Endothelial cell of umbilical vein (primary cell): ENCODE measurements at regions not wholly inside any gene's neighbourhood (a gene's known extent, or its start where the extent isn't known, plus 50 kb on each side); places are given as distances from the start of the nearest gene placed in this dataset.

Source experiments
- BruUV-seq: library from RNA; stranded (reverse); fragments of 400-500 nt; replicated peaks from 2 replicates; lab custom pipeline; 2021; lab: Mats Ljungman, UMichigan
- CTCF ChIA-PET: fragments of 300-600, 350-600 bp; sonication (Branson Sonifier 250); formaldehyde crosslinking; loops from one replicate; lab custom pipeline; 2021; ENCODE audit warnings: antibody characterized with exemption, inconsistent platforms; lab: Charles Lee
- POLR2A ChIA-PET: fragments of 300-600, 350-600 bp; sonication (Branson Sonifier 250); formaldehyde crosslinking; loops from one replicate; lab custom pipeline; 2021; ENCODE audit warnings: antibody characterized with exemption, inconsistent platforms; lab: Charles Lee
- DNase-seq: peaks from one replicate; pipeline ENCODE4 v3.0.0-alpha.2; 2011; ENCODE audit warnings: low read depth, low spot score
- FAIRE-seq: peaks from 2 replicates; lab custom pipeline; 2011; peaks lifted over from hg19 to GRCh38; lab: Jason Lieb, UNC
- H2AFZ ChIP-seq: 2 replicates; pipeline ENCODE4 v1.6.0; 2012; ENCODE audit warnings: low read depth, low read length, control low read depth, inconsistent platforms
- H3K27ac ChIP-seq: 2 replicates; pipeline ENCODE4 v1.5.1; 2011; ENCODE audit warnings: low read depth, mild to moderate bottlenecking, control low read depth, low read length, moderate library complexity; ENCODE audit not compliant: insufficient read depth
- H3K27me3 ChIP-seq, 2 experiments: 2 replicates each; pipeline versions ENCODE4 v1.6.0 to v1.6.1; 2011; ENCODE audit warnings: low read length in 2 of 2, mixed read lengths in 1 of 2; ENCODE audit not compliant: control insufficient read depth in 2 of 2, insufficient read depth in 2 of 2
- H3K36me3 ChIP-seq, 2 experiments: 2 replicates in 1 of 2; 3 replicates in 1 of 2; pipeline ENCODE4 v1.5.1; 2011; ENCODE audit warnings: low read length in 2 of 2, mild to moderate bottlenecking in 1 of 2, moderate library complexity in 1 of 2; ENCODE audit not compliant: control insufficient read depth in 2 of 2, insufficient read depth in 2 of 2; ENCODE audit errors: extremely low read depth in 1 of 2
- H3K4me1 ChIP-seq: 3 replicates; pipeline ENCODE4 v1.5.1; 2011; ENCODE audit warnings: mild to moderate bottlenecking, low read length; ENCODE audit not compliant: control insufficient read depth, insufficient read depth; ENCODE audit errors: extremely low read depth
- H3K4me2 ChIP-seq: 2 replicates; pipeline ENCODE4 v1.6.1; 2011; ENCODE audit warnings: low read length, control low read depth, mixed read lengths; ENCODE audit not compliant: insufficient read depth
- H3K4me3 ChIP-seq, 3 experiments: fragments of 200-600 bp in 1 of 3; sonication (generic), shearing (Covaris generic) in 1 of 3; replicated peaks in 1 of 3; 2 replicates each; pipeline ENCODE4 v1.5.1; 2011 to 2016; ENCODE audit warnings: control low read depth in 3 of 3, low read length in 3 of 3, mild to moderate bottlenecking in 2 of 3, inconsistent platforms in 1 of 3, low read depth in 1 of 3, moderate library complexity in 1 of 3; ENCODE audit not compliant: insufficient read depth in 1 of 3
- H3K79me2 ChIP-seq: 2 replicates; pipeline ENCODE4 v1.6.0; 2012; ENCODE audit warnings: low read length, inconsistent platforms; ENCODE audit not compliant: control insufficient read depth, insufficient read depth
- H3K9ac ChIP-seq: replicated peaks from 2 replicates; pipeline ENCODE3; 2011; ENCODE audit warnings: low read length, control low read depth; ENCODE audit not compliant: insufficient read depth; ENCODE audit errors: extremely low read depth
- H3K9me1 ChIP-seq: replicated peaks from 3 replicates; pipeline ENCODE4 v1.6.0; 2011; ENCODE audit warnings: mild to moderate bottlenecking, low read length; ENCODE audit not compliant: control insufficient read depth, insufficient read depth; ENCODE audit errors: extremely low read depth
- H3K9me3 ChIP-seq: replicated peaks from 2 replicates; pipeline ENCODE4 v1.5.1; 2012; ENCODE audit warnings: low read length, inconsistent platforms; ENCODE audit not compliant: control insufficient read depth, insufficient read depth
- H4K20me1 ChIP-seq: replicated peaks from 2 replicates; pipeline ENCODE3; 2011; ENCODE audit warnings: mild to moderate bottlenecking, low read length; ENCODE audit not compliant: control insufficient read depth, insufficient read depth; ENCODE audit errors: extremely low read depth
- EZH2 ChIP-seq: IDR thresholded peaks from 2 replicates; pipeline ENCODE4 v1.6.1; 2012; ENCODE audit warnings: borderline replicate concordance, low read depth, mild to moderate bottlenecking, moderate library complexity, low read length, inconsistent platforms; ENCODE audit not compliant: severe bottlenecking
- FOS ChIP-seq: IDR thresholded peaks from 2 replicates; pipeline ENCODE4 v1.6.1; 2011; ENCODE audit warnings: mild to moderate bottlenecking, low read length, moderate library complexity, borderline replicate concordance; ENCODE audit not compliant: insufficient read depth
- GATA2 ChIP-seq: IDR thresholded peaks from 2 replicates; pipeline ENCODE4 v1.7.0; 2011; ENCODE audit warnings: low read depth, mild to moderate bottlenecking, moderate library complexity, mixed read lengths, low read length; ENCODE audit not compliant: insufficient read length, insufficient read depth
- JUN ChIP-seq: IDR thresholded peaks from 2 replicates; pipeline ENCODE4 v1.6.1; 2011; ENCODE audit warnings: borderline replicate concordance, low read depth; ENCODE audit not compliant: insufficient read length, insufficient read depth
- MAX ChIP-seq: IDR thresholded peaks from 2 replicates; pipeline ENCODE4 v1.6.1; 2011; ENCODE audit not compliant: insufficient read depth, insufficient read length
- MYC ChIP-seq: IDR thresholded peaks from one replicate; pipeline ENCODE4 v1.6.1; 2011; ENCODE audit warnings: mild to moderate bottlenecking, low read depth, low read length
- POLR2A ChIP-seq: IDR thresholded peaks from 2 replicates; pipeline ENCODE4 v1.6.1; 2012; ENCODE audit warnings: low read depth, mild to moderate bottlenecking, control low read depth, low read length
- POLR2AphosphoS5 ChIP-seq: IDR thresholded peaks from 2 replicates; pipeline ENCODE4 v1.6.1; 2012; ENCODE audit warnings: low read depth, mild to moderate bottlenecking, control low read depth, low read length, moderate library complexity; ENCODE audit not compliant: insufficient read depth
- dilution Hi-C: fragments of 300-500 bp; cut with MboI; formaldehyde crosslinking; loops from one replicate; pipeline ENCODE4 v1.15.0; 2019; ENCODE audit warnings: low sequenced_read_pairs; ENCODE audit not compliant: extremely low pct_ligation_motif_present
- intact Hi-C: fragments of 100-400 bp; cut with micrococcal nuclease; formaldehyde crosslinking; loops from one replicate; pipeline ENCODE4 v1.10.0; 2022
- TF ChIP-seq, protein P1 (sequence below), 2 donors: IDR thresholded peaks; 1 replicate in 1 of 2; 2 replicates in 1 of 2; pipeline ENCODE4 v1.5.1; 2011; ENCODE audit warnings: low read length in 2 of 2, mild to moderate bottlenecking in 2 of 2, moderate library complexity in 2 of 2, control low read depth in 1 of 2, inconsistent platforms in 1 of 2, low read depth in 1 of 2; ENCODE audit not compliant: insufficient read depth in 1 of 2; ENCODE audit errors: extremely low read depth in 1 of 2

DNA sequence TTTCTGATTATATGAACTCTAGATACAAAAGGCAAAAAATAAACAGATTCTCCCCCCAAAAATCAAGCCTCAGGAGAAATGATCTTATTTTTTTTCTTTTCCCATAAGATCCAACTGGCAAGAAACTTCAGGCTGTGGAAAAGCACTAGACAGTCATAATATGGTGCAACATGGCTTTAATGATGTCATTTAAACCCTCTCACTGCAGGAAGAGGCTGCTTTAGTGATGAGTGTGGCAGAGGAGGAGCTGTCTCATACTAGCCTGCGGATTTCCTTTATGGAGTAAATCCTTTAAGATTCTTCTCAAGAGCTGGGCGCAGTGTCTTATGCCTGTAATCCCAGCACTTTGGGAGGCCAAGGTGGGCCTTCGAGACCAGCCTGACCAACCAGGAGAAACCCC, 83.3 kb upstream of the CD28 start:
- H3K27me3 ChIP-seq: no peaks in the 10 kb centered on the region
- TF ChIP-seq JUN (no peak), POLR2A (no peak), MYC (no peak), GATA2 (no peak), EZH2 (no peak)
- TF ChIP-seq, protein P1, sequence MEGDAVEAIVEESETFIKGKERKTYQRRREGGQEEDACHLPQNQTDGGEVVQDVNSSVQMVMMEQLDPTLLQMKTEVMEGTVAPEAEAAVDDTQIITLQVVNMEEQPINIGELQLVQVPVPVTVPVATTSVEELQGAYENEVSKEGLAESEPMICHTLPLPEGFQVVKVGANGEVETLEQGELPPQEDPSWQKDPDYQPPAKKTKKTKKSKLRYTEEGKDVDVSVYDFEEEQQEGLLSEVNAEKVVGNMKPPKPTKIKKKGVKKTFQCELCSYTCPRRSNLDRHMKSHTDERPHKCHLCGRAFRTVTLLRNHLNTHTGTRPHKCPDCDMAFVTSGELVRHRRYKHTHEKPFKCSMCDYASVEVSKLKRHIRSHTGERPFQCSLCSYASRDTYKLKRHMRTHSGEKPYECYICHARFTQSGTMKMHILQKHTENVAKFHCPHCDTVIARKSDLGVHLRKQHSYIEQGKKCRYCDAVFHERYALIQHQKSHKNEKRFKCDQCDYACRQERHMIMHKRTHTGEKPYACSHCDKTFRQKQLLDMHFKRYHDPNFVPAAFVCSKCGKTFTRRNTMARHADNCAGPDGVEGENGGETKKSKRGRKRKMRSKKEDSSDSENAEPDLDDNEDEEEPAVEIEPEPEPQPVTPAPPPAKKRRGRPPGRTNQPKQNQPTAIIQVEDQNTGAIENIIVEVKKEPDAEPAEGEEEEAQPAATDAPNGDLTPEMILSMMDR (IDR thresholded peaks at IDR 0.05; ENCODE audit: extremely low read depth in 1 of 2, insufficient read depth in 1 of 2, low read depth in 1 of 2, low read length in 2 of 2): no peak
- no peak overlapping the region for H3K4me2 ChIP-seq
- H2AFZ ChIP-seq: no peak overlapping the region
- dilution Hi-C loops: no loop called here
- no peak overlapping the region for H3K4me3 ChIP-seq
- no peaks in the 10 kb centered on the region for H3K79me2 ChIP-seq
- DNase-seq (no peak), FAIRE-seq (no peak)
- ChIA-PET POLR2A (no interaction called here), CTCF (interaction anchor here (1.5 kb wide), 1 partner anchor 15 kb away, joined by 3 read pairs; no protein-coding TSS in a partner anchor)
- no peaks in the 10 kb centered on the region for H4K20me1 ChIP-seq
- intact Hi-C loops: no loop called here
- H3K36me3 ChIP-seq: no peaks in the 10 kb centered on the region
- H3K27ac ChIP-seq: no peak overlapping the region
- H3K9me1 ChIP-seq: no peaks in the 10 kb centered on the region
- H3K9ac ChIP-seq: no peak overlapping the region
- H3K4me1 ChIP-seq: no peaks in the 10 kb centered on the region
- no TSS peak for BruUV-seq
- H3K9me3 ChIP-seq: no peaks in the 10 kb centered on the region

- no peaks in the 10 kb centered on the region for H3K27me3 ChIP-seq
- dilution Hi-C loops (no loop called here), intact Hi-C loops (no loop called here)
- POLR2A ChIA-PET: no interaction called here
- FAIRE-seq (no peak), DNase-seq (no peak)
- no peak overlapping the region for H2AFZ ChIP-seq
- no peak overlapping the region for H3K27ac ChIP-seq
- CTCF ChIA-PET: interaction anchor here (1.5 kb wide), 1 partner anchor 16 kb away, joined by 3 read pairs; no protein-coding TSS in a partner anchor
- H3K36me3 ChIP-seq: no peaks in the 10 kb centered on the region
- no peaks in the 10 kb centered on the region for H3K9me3 ChIP-seq
- no peak overlapping the region for H3K4me2 ChIP-seq
- H3K4me1 ChIP-seq: no peaks in the 10 kb centered on the region
- TF ChIP-seq JUN (no peak), FOS (no peak), GATA2 (no peak), POLR2A (no peak), POLR2AphosphoS5 (no peak), EZH2 (no peak), MYC (no peak), MAX (no peak)
- TF ChIP-seq, protein P1 (IDR thresholded peaks at IDR 0.05; ENCODE audit: extremely low read depth in 1 of 2, insufficient read depth in 1 of 2, low read depth in 1 of 2, low read length in 2 of 2): no peak
- BruUV-seq: no TSS peak
- H3K9me1 ChIP-seq: no peaks in the 10 kb centered on the region
- H3K79me2 ChIP-seq: no peaks in the 10 kb centered on the region
- H3K4me3 ChIP-seq: no peak overlapping the region
- no peaks in the 10 kb centered on the region for H4K20me1 ChIP-seq
- H3K9ac ChIP-seq: no peak overlapping the region
These were observed 82.8 kb upstream of the CD28 start for GRCh38 chr2:203623661-203624060.
